Brain microvascular endothelial cell (primary cell): ENCODE measurements at regions not wholly inside any gene's neighbourhood (a gene's known extent, or its start where the extent isn't known, plus 50 kb on each side); places are given as distances from the start of the nearest gene placed in this dataset.

ENCODE experiments used
- DNase-seq: peaks from one replicate; pipeline ENCODE4 v3.0.0-alpha.2; 2020
- H3K27ac ChIP-seq: fragments of 250-450 bp; sonication (Bioruptor Pico); 2 replicates; pipeline ENCODE4 v1.5.1; 2020; ENCODE audit warnings: mild to moderate bottlenecking, moderate library complexity
- H3K27me3 ChIP-seq: fragments of 250-450 bp; sonication (Bioruptor Pico); replicated peaks from 2 replicates; pipeline ENCODE4 v1.5.1; 2020; ENCODE audit warnings: mild to moderate bottlenecking
- H3K36me3 ChIP-seq: fragments of 250-450 bp; sonication (Bioruptor Pico); replicated peaks from 2 replicates; pipeline ENCODE4 v1.5.1; 2020; ENCODE audit warnings: mild to moderate bottlenecking
- H3K4me3 ChIP-seq: 2 replicates; pipeline ENCODE4 v1.5.1; 2011; ENCODE audit warnings: low read depth, mild to moderate bottlenecking, control low read depth, low read length, moderate library complexity
- CTCF ChIP-seq: IDR thresholded peaks from 2 replicates; pipeline ENCODE4 v1.5.1; 2011; ENCODE audit warnings: low read depth, mild to moderate bottlenecking, moderate library complexity, low read length, control low read depth, inconsistent platforms; ENCODE audit errors: missing control alignments
- in situ Hi-C: cut with HindIII; loops from 2 replicates; pipeline ENCODE4 v1.10.0; 2017; ENCODE audit warnings: low sequenced_read_pairs, low pct_ligation_motif_present

GRCh38 chr11:11010624-11011127, 152.8 kb upstream of the ZBED5 start:
- no peak overlapping the region for H3K27ac ChIP-seq
- H3K36me3 ChIP-seq, result no peaks in the 10 kb centered on the region
- H3K4me3 ChIP-seq, result no peak overlapping the region
- peak; percentile 24 for DNase-seq
- H3K27me3 ChIP-seq, result no peaks in the 10 kb centered on the region
- in situ Hi-C loops, result loop anchor here (25.0 kb wide), 1 partner anchor 173 kb away; no protein-coding TSS in a partner anchor
- peak; percentile 66 for TF ChIP-seq CTCF

GRCh38 chr11:11009179-11009578, 151.3 kb upstream of the ZBED5 start:
- Histone ChIP-seq H3K27me3 (no peaks in the 10 kb centered on the region), H3K36me3 (no peaks in the 10 kb centered on the region), H3K27ac (no peak overlapping the region), H3K4me3 (no peak overlapping the region)
- DNase-seq, result no peak
- in situ Hi-C loops, result loop anchor here (25.0 kb wide), 1 partner anchor 172 kb away; no protein-coding TSS in a partner anchor
- TF ChIP-seq CTCF, result no peak

GRCh38 chr11:11004069-11004468, 146.2 kb upstream of the ZBED5 start:
- in situ Hi-C loops, result loop anchor here (25.0 kb wide), 1 partner anchor 167 kb away; no protein-coding TSS in a partner anchor
- DNase-seq, result no peak
- Histone ChIP-seq H3K27ac (no peak overlapping the region), H3K36me3 (no peaks in the 10 kb centered on the region), H3K27me3 (no peaks in the 10 kb centered on the region), H3K4me3 (no peak overlapping the region)
- TF ChIP-seq CTCF, result no peak

GRCh38 chr11:11003226-11003625, 145.4 kb upstream of the ZBED5 start:
- no peak overlapping the region for H3K27ac ChIP-seq
- in situ Hi-C loops, result loop anchor here (25.0 kb wide), 1 partner anchor 166 kb away; no protein-coding TSS in a partner anchor
- H3K27me3 ChIP-seq, result no peaks in the 10 kb centered on the region
- TF ChIP-seq CTCF, result no peak
- no peaks in the 10 kb centered on the region for H3K36me3 ChIP-seq
- DNase-seq, result no peak
- H3K4me3 ChIP-seq, result no peak overlapping the region

GRCh38 chr11:11000579-11001283, 142.9 kb upstream of the ZBED5 start:
- H3K27me3 ChIP-seq, result no peaks in the 10 kb centered on the region
- DNase-seq, result no peak
- H3K36me3 ChIP-seq, result no peaks in the 10 kb centered on the region
- no peak for TF ChIP-seq CTCF
- no peak overlapping the region for H3K27ac ChIP-seq
- in situ Hi-C loops, result loop anchor here (25.0 kb wide), 1 partner anchor 163 kb away; no protein-coding TSS in a partner anchor
- H3K4me3 ChIP-seq, result no peak overlapping the region
